SK-N-SH treated with all-trans-retinoic acid at 6 μM for 48 hours (cell line): ENCODE measurements at regions not wholly inside any gene's neighbourhood (a gene's known extent, or its start where the extent isn't known, plus 50 kb on each side); places are given as distances from the start of the nearest gene placed in this dataset.

Source experiments
- ARNTL ChIP-seq: fragments of 450-650 bp; formaldehyde crosslinking; IDR thresholded peaks from 2 replicates; pipeline ENCODE4 v1.5.0; 2020; ENCODE audit warnings: low read depth, mild to moderate bottlenecking, moderate library complexity, borderline replicate concordance
- CREB5 ChIP-seq: fragments of 250-450 bp; sonication (Bioruptor Pico); IDR thresholded peaks from 2 replicates; pipeline ENCODE4 v1.5.1; 2020; ENCODE audit warnings: low read depth, mild to moderate bottlenecking, moderate library complexity
- CSDC2 ChIP-seq: fragments of 250-450 bp; sonication (Bioruptor Pico); IDR thresholded peaks from 2 replicates; pipeline ENCODE4 v1.5.0; 2020; ENCODE audit warnings: mild to moderate bottlenecking, moderate library complexity
- ESRRG ChIP-seq: fragments of 250-450 bp; sonication (Bioruptor Pico); IDR thresholded peaks from 2 replicates; pipeline ENCODE4 v1.6.1; 2021; ENCODE audit warnings: mild to moderate bottlenecking
- OSR1 ChIP-seq: fragments of 250-450 bp; sonication (Bioruptor Pico); IDR thresholded peaks from 2 replicates; pipeline ENCODE4 v1.8.0; 2022; ENCODE audit warnings: moderate library complexity, mild to moderate bottlenecking, inconsistent platforms
- PATZ1 ChIP-seq: fragments of 250-450 bp; sonication (Bioruptor Pico); IDR thresholded peaks from 2 replicates; pipeline ENCODE4 v1.8.0; 2020; ENCODE audit warnings: mild to moderate bottlenecking, moderate library complexity, borderline replicate concordance
- PPARA ChIP-seq: fragments of 250-450 bp; sonication (Bioruptor Pico); IDR thresholded peaks from 2 replicates; pipeline ENCODE4 v1.5.0; 2020; ENCODE audit warnings: mild to moderate bottlenecking, borderline replicate concordance
- RARB ChIP-seq: fragments of 250-450 bp; sonication (Bioruptor Pico); IDR thresholded peaks from 2 replicates; pipeline ENCODE4 v1.8.0; 2021; ENCODE audit warnings: mild to moderate bottlenecking, moderate library complexity
- TCF4 ChIP-seq: fragments of 250-450 bp; sonication (Bioruptor Pico); IDR thresholded peaks from 2 replicates; pipeline ENCODE4 v1.8.0; 2021; ENCODE audit warnings: mild to moderate bottlenecking, moderate library complexity, borderline replicate concordance
- TOX ChIP-seq: fragments of 250-450 bp; sonication (Bioruptor Pico); IDR thresholded peaks from 2 replicates; pipeline ENCODE4 v1.8.0; 2021; ENCODE audit warnings: mild to moderate bottlenecking, moderate library complexity, borderline replicate concordance
- ZFP3 ChIP-seq: fragments of 250-450 bp; sonication (Bioruptor Pico); IDR thresholded peaks from 2 replicates; pipeline ENCODE4 v1.5.0; 2020; ENCODE audit warnings: mild to moderate bottlenecking, moderate library complexity
- ZFP30 ChIP-seq: fragments of 450-650 bp; formaldehyde crosslinking; IDR thresholded peaks from 2 replicates; pipeline ENCODE4 v1.5.0; 2022; ENCODE audit warnings: mild to moderate bottlenecking, moderate library complexity
- ZNF565 ChIP-seq: fragments of 450-650 bp; formaldehyde crosslinking; conservative IDR thresholded peaks from 2 replicates; pipeline ENCODE4 v1.5.0; 2020; ENCODE audit warnings: low read depth, mild to moderate bottlenecking, moderate library complexity
- ZNF8 ChIP-seq: fragments of 450-650 bp; formaldehyde crosslinking; IDR thresholded peaks from 2 replicates; pipeline ENCODE4 v1.5.0; 2020; ENCODE audit warnings: mild to moderate bottlenecking, moderate library complexity

GRCh38 chr3:39638301-39638700, 170.8 kb downstream of the MOBP start:
- TF ChIP-seq CSDC2 (CRISPR knock-in tag) (no peak), PPARA (CRISPR knock-in tag) (no peak), ZNF8 (CRISPR knock-in tag) (no peak), ZNF565 (CRISPR knock-in tag) (no peak), ARNTL (no peak), TCF4 (CRISPR knock-in tag) (no peak), ESRRG (CRISPR knock-in tag) (no peak), CREB5 (CRISPR knock-in tag) (no peak), ZFP3 (CRISPR knock-in tag) (no peak), PATZ1 (CRISPR knock-in tag) (no peak), TOX (CRISPR knock-in tag) (no peak), RARB (CRISPR knock-in tag) (no peak), ZFP30 (CRISPR knock-in tag) (no peak), OSR1 (no peak)
